A549 (cell line): ENCODE measurements at regions not wholly inside any gene's neighbourhood (a gene's known extent, or its start where the extent isn't known, plus 50 kb on each side); places are given as distances from the start of the nearest gene placed in this dataset.
"Not testable (repeated sequence)": the region's sequence is repeated elsewhere in the genome, so short reads cannot be mapped to it uniquely, and the experiment has no call there.

ENCODE experiments used
- CHD2 ChIP-seq: fragments of 150-350 bp; IDR thresholded peaks from 2 replicates; pipeline ENCODE4 v1.6.1; 2014; ENCODE audit warnings: low read length; ENCODE audit not compliant: partially characterized antibody
- EP300 ChIP-seq, 2 experiments: fragments of >200 bp; sonication (Bioruptor Twin); formaldehyde crosslinking; IDR thresholded peaks; 2 replicates in 1 of 2; 3 replicates in 1 of 2; pipeline ENCODE4 v1.6.1; 2016 to 2017
- HDAC2 ChIP-seq: fragments of 200-600 bp; sonication (generic); IDR thresholded peaks from 2 replicates; pipeline ENCODE4 v1.6.1; 2016
- POLR2A ChIP-seq: IDR thresholded peaks from 2 replicates; pipeline ENCODE4 v1.6.1; 2012; ENCODE audit warnings: mild to moderate bottlenecking, low read length
- TF ChIP-seq, protein P1 (sequence below): fragments of 200-600 bp; sonication (generic); IDR thresholded peaks from 2 replicates; pipeline ENCODE4 v1.6.1; 2016; ENCODE audit warnings: antibody characterized with exemption, mild to moderate bottlenecking, moderate library complexity

DNA sequence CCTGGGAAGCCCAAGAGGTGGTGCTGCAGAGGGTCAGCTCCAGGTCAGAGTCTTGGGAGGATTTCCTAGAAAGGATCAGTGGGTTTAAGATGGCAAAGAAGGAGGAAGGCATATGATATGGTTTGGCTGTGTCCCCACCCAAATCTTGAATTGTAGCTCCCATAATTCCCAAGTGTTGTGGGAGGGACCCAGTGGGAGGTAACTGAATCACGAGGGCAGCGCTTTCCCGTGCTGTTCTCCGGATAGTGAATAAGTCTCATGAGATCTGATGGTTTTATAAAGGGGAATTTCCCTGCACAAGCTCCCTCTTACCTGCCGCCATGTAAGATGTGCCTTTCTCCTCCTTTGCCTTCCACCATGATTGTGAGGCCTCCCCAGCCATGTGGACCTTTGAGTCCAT is 240.4 kb downstream of the TOMM20 start:
- not testable (repeated sequence) for TF ChIP-seq HDAC2; POLR2A; EP300 (IDR thresholded peaks at IDR 0.05); CHD2
- TF ChIP-seq, protein P1, sequence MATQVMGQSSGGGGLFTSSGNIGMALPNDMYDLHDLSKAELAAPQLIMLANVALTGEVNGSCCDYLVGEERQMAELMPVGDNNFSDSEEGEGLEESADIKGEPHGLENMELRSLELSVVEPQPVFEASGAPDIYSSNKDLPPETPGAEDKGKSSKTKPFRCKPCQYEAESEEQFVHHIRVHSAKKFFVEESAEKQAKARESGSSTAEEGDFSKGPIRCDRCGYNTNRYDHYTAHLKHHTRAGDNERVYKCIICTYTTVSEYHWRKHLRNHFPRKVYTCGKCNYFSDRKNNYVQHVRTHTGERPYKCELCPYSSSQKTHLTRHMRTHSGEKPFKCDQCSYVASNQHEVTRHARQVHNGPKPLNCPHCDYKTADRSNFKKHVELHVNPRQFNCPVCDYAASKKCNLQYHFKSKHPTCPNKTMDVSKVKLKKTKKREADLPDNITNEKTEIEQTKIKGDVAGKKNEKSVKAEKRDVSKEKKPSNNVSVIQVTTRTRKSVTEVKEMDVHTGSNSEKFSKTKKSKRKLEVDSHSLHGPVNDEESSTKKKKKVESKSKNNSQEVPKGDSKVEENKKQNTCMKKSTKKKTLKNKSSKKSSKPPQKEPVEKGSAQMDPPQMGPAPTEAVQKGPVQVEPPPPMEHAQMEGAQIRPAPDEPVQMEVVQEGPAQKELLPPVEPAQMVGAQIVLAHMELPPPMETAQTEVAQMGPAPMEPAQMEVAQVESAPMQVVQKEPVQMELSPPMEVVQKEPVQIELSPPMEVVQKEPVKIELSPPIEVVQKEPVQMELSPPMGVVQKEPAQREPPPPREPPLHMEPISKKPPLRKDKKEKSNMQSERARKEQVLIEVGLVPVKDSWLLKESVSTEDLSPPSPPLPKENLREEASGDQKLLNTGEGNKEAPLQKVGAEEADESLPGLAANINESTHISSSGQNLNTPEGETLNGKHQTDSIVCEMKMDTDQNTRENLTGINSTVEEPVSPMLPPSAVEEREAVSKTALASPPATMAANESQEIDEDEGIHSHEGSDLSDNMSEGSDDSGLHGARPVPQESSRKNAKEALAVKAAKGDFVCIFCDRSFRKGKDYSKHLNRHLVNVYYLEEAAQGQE, result not testable (repeated sequence)
